ENCODE measurements at regions not wholly inside any gene's neighbourhood (a gene's known extent, or its start where the extent isn't known, plus 50 kb on each side); places are given as distances from the start of the nearest gene placed in this dataset.
"Not testable (repeated sequence)": the region's sequence is repeated elsewhere in the genome, so short reads cannot be mapped to it uniquely, and the experiment has no call there.

DNA sequence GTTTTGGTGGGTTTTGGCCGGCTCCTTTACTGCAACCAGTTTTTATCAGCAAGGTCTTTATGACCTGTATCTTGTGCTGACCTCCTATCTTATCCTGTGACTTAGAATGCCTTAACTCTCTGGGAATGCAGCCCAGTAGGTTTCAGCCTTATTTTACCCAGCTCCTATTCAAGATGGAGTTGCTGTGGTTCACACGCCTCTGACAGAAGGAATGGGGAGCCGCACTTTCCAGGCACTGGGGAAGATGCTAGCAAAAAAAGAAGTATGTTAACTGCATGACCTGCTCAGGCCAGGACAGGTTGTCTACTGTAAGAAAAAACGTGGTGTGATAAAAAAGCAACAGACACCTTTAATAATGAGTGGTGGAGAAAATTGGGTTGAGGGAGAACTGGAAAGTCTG is 112.2 kb upstream of the OR9Q1 start:
- TF ChIP-seq, protein P1, sequence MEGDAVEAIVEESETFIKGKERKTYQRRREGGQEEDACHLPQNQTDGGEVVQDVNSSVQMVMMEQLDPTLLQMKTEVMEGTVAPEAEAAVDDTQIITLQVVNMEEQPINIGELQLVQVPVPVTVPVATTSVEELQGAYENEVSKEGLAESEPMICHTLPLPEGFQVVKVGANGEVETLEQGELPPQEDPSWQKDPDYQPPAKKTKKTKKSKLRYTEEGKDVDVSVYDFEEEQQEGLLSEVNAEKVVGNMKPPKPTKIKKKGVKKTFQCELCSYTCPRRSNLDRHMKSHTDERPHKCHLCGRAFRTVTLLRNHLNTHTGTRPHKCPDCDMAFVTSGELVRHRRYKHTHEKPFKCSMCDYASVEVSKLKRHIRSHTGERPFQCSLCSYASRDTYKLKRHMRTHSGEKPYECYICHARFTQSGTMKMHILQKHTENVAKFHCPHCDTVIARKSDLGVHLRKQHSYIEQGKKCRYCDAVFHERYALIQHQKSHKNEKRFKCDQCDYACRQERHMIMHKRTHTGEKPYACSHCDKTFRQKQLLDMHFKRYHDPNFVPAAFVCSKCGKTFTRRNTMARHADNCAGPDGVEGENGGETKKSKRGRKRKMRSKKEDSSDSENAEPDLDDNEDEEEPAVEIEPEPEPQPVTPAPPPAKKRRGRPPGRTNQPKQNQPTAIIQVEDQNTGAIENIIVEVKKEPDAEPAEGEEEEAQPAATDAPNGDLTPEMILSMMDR (IDR thresholded peaks at IDR 0.05) = not testable (repeated sequence)
- not testable (repeated sequence) for TF ChIP-seq POLR2A (IDR thresholded peaks at IDR 0.05)
